HG02885 (cell line): ENCODE measurements at regions not wholly inside any gene's neighbourhood (a gene's known extent, or its start where the extent isn't known, plus 50 kb on each side); places are given as distances from the start of the nearest gene placed in this dataset.

ENCODE experiments used
- ATAC-seq: cut with Tn5 transposase; IDR thresholded peaks from one replicate; pipeline ENCODE4 v1.9.1; 2021; ENCODE audit warnings: mild to moderate bottlenecking; ENCODE audit not compliant: unreplicated experiment, poor library complexity

GRCh38 chr14:98382662-98383061 is 889.3 kb downstream of the BCL11B start:
- ATAC-seq = no peak

- ATAC-seq = no peak
Observed at GRCh38 chr14:98385851-98386250, 886.1 kb downstream of the BCL11B start.

GRCh38 chr14:98391061-98391460 is 880.9 kb downstream of the BCL11B start:
- ATAC-seq = no peak

GRCh38 chr14:98393527-98393926 is 878.5 kb downstream of the BCL11B start:
- no peak for ATAC-seq

- no peak for ATAC-seq
Observed at GRCh38 chr14:98404811-98405210, 867.2 kb downstream of the BCL11B start.

GRCh38 chr14:98408024-98408555 is 863.9 kb downstream of the BCL11B start:
- ATAC-seq = no peak

- ATAC-seq = no peak
Observed at GRCh38 chr14:98408713-98409112, 863.3 kb downstream of the BCL11B start.

- no peak for ATAC-seq
Observed at GRCh38 chr14:98411154-98411553, 860.8 kb downstream of the BCL11B start.

- no peak for ATAC-seq
Observed at GRCh38 chr14:98412431-98412830, 859.6 kb downstream of the BCL11B start.

GRCh38 chr14:98415766-98416165 is 856.2 kb downstream of the BCL11B start:
- ATAC-seq = no peak

GRCh38 chr14:98417001-98417400 is 855.0 kb downstream of the BCL11B start:
- ATAC-seq = no peak

GRCh38 chr14:98428483-98428994 is 843.5 kb downstream of the BCL11B start:
- no peak for ATAC-seq

GRCh38 chr14:98433436-98433835 is 838.6 kb downstream of the BCL11B start:
- ATAC-seq = no peak

GRCh38 chr14:98437113-98437512 is 834.9 kb downstream of the BCL11B start:
- ATAC-seq = no peak

GRCh38 chr14:98444077-98444476 is 827.9 kb downstream of the BCL11B start:
- ATAC-seq = no peak

- no peak for ATAC-seq
Observed at GRCh38 chr14:98445718-98446117, 826.3 kb downstream of the BCL11B start.

GRCh38 chr14:98446508-98446907 is 825.5 kb downstream of the BCL11B start:
- no peak for ATAC-seq

GRCh38 chr14:98456231-98456630 is 815.8 kb downstream of the BCL11B start:
- ATAC-seq = no peak

GRCh38 chr14:98458702-98459101 is 813.3 kb downstream of the BCL11B start:
- ATAC-seq = no peak

GRCh38 chr14:98462908-98463307 is 809.1 kb downstream of the BCL11B start:
- ATAC-seq = no peak

GRCh38 chr14:98466807-98467206 is 805.2 kb downstream of the BCL11B start:
- ATAC-seq = no peak

GRCh38 chr14:98470663-98471062 is 801.3 kb downstream of the BCL11B start:
- ATAC-seq = no peak

- no peak for ATAC-seq
Observed at GRCh38 chr14:98474900-98475299, 797.1 kb downstream of the BCL11B start.
